Smooth muscle cell (in vitro differentiated cells): ENCODE measurements at regions not wholly inside any gene's neighbourhood (a gene's known extent, or its start where the extent isn't known, plus 50 kb on each side); places are given as distances from the start of the nearest gene placed in this dataset.

Source experiments
- DNase-seq: peaks from one replicate; lab custom pipeline; 2025; ENCODE audit not compliant: unreplicated experiment; lab: John Stamatoyannopoulos, UW
- H2AFZ ChIP-seq: fragments of 200-600 bp; sonication (generic); 2 replicates; pipeline ENCODE4 v1.6.0; 2016; ENCODE audit warnings: antibody characterized with exemption, low read depth, mild to moderate bottlenecking
- H3F3A ChIP-seq: fragments of 200-600 bp; sonication (generic); 2 replicates; pipeline ENCODE4 v1.6.0; 2017; ENCODE audit warnings: antibody characterized with exemption, low read depth
- H3K27ac ChIP-seq: fragments of 200-600 bp; sonication (generic); 2 replicates; pipeline ENCODE4 v1.5.1; 2016; ENCODE audit warnings: low read depth, mild to moderate bottlenecking
- H3K27me3 ChIP-seq: fragments of 200-600 bp; sonication (generic); 2 replicates; pipeline ENCODE4 v1.6.1; 2016; ENCODE audit warnings: low read depth, mild to moderate bottlenecking
- H3K36me3 ChIP-seq: fragments of 200-600 bp; sonication (generic); 2 replicates; pipeline ENCODE4 v1.5.1; 2016; ENCODE audit warnings: low read depth
- H3K4me1 ChIP-seq: fragments of 200-600 bp; sonication (generic); 2 replicates; pipeline ENCODE4 v1.5.1; 2016; ENCODE audit warnings: low read depth
- H3K4me2 ChIP-seq: fragments of 200-600 bp; sonication (generic); 2 replicates; pipeline ENCODE4 v1.6.0; 2016; ENCODE audit warnings: mild to moderate bottlenecking
- H3K4me3 ChIP-seq: fragments of 200-600 bp; sonication (generic); 2 replicates; pipeline ENCODE4 v1.5.1; 2016; ENCODE audit warnings: mild to moderate bottlenecking
- H3K79me2 ChIP-seq: fragments of 200-600 bp; sonication (generic); 2 replicates; pipeline ENCODE4 v1.6.0; 2016; ENCODE audit warnings: low read depth, mild to moderate bottlenecking
- H3K9ac ChIP-seq: fragments of 200-600 bp; sonication (generic); 2 replicates; pipeline ENCODE4 v1.6.0; 2016; ENCODE audit warnings: low read depth
- H3K9me3 ChIP-seq: fragments of 200-600 bp; sonication (generic); replicated peaks from 2 replicates; pipeline ENCODE4 v1.5.1; 2016; ENCODE audit warnings: low read depth
- H4K20me1 ChIP-seq: fragments of 200-600 bp; sonication (generic); 2 replicates; pipeline ENCODE4 v1.6.0; 2016; ENCODE audit warnings: low read depth
- CTCF ChIP-seq: fragments of 200-600 bp; sonication (generic); IDR thresholded peaks from 2 replicates; pipeline ENCODE4 v1.5.1; 2017; ENCODE audit warnings: borderline replicate concordance, mild to moderate bottlenecking, antibody characterized with exemption; ENCODE audit not compliant: insufficient read depth, poor library complexity, severe bottlenecking
- WGBS: methylation state at CpG from one replicate; pipeline ENCODE4 v1.1.7; 2016; ENCODE audit warnings: low lambda C conversion rate; 5-methylcytosine and 5-hydroxymethylcytosine counted together

- Histone ChIP-seq H3K9me3 (no peaks in the 10 kb centered on the region), H3K4me2 (no peak overlapping the region), H3K36me3 (no peaks in the 10 kb centered on the region), H3K27ac (no peak overlapping the region), H3K4me1 (no peaks in the 10 kb centered on the region), H3F3A (no peaks in the 10 kb centered on the region), H3K9ac (no peak overlapping the region), H3K27me3 (no peaks in the 10 kb centered on the region), H4K20me1 (no peaks in the 10 kb centered on the region), H3K4me3 (no peak overlapping the region), H3K79me2 (no peaks in the 10 kb centered on the region), H2AFZ (no peak overlapping the region)
- TF ChIP-seq CTCF = no peak
- DNase-seq = no peak
- WGBS = 90% methylated on average over 2 of the region's 2 CpGs
These were observed 451.5 kb upstream of the MDFIC2 start for GRCh38 chr3:70763894-70764293.

GRCh38 chr3:70757658-70758057 lies 445.2 kb upstream of the MDFIC2 start:
- H3K27ac ChIP-seq = no peak overlapping the region
- H3K36me3 ChIP-seq = no peaks in the 10 kb centered on the region
- no peaks in the 10 kb centered on the region for H3K79me2 ChIP-seq
- no peaks in the 10 kb centered on the region for H3K4me1 ChIP-seq
- no peak overlapping the region for H3K9ac ChIP-seq
- H3K4me2 ChIP-seq = no peak overlapping the region
- no peak for DNase-seq
- no peaks in the 10 kb centered on the region for H3K9me3 ChIP-seq
- no peak overlapping the region for H3K4me3 ChIP-seq
- TF ChIP-seq CTCF = no peak
- no peaks in the 10 kb centered on the region for H3F3A ChIP-seq
- H3K27me3 ChIP-seq = no peaks in the 10 kb centered on the region
- 97% methylated on average over 2 of the region's 2 CpGs for WGBS
- H4K20me1 ChIP-seq = no peaks in the 10 kb centered on the region
- no peak overlapping the region for H2AFZ ChIP-seq

- no peak overlapping the region for H3K4me3 ChIP-seq
- H3K4me2 ChIP-seq = no peak overlapping the region
- 92% methylated on average over 5 of the region's 5 CpGs for WGBS
These were observed 443.1 kb upstream of the MDFIC2 start for GRCh38 chr3:70755526-70755925.

More at GRCh38 chr3:70755526-70755925, 443.1 kb upstream of the MDFIC2 start:
- Histone ChIP-seq H3K27ac (no peak overlapping the region), H2AFZ (no peak overlapping the region), H3K4me1 (no peaks in the 10 kb centered on the region), H3K79me2 (no peaks in the 10 kb centered on the region), H3K9me3 (no peaks in the 10 kb centered on the region), H3K9ac (no peak overlapping the region), H3K27me3 (no peaks in the 10 kb centered on the region), H3K36me3 (no peaks in the 10 kb centered on the region), H3F3A (no peaks in the 10 kb centered on the region), H4K20me1 (no peaks in the 10 kb centered on the region)
- DNase-seq = no peak
- TF ChIP-seq CTCF = no peak
